ENCODE measurements at regions not wholly inside any gene's neighbourhood (a gene's known extent, or its start where the extent isn't known, plus 50 kb on each side); places are given as distances from the start of the nearest gene placed in this dataset.

GRCh38 chr2:103960129-103960513 is 893.8 kb upstream of the POU3F3 start:
- no peak for DNase-seq

DNA sequence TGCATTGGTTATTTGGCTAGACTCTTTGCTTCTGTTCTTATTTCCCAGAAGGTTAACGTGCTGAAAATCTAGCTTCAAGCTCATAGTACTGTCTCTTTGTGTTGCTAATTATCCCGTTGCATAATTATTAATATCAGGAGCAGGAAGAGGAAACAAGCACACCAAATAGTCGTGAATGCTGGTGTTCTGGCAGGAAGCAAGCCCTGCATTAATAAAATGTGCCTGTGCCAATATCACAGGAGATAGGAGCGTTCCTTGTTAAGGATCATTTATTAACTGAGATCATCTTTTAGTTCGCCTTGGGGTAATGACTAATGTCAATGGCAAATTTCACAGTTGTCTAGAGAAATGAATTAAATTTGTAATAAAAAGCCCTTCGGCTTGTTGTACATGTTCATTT is 893.0 kb upstream of the POU3F3 start:
- no peak for DNase-seq

GRCh38 chr2:103961862-103962261 is 892.1 kb upstream of the POU3F3 start:
- no peak for DNase-seq

- DNase-seq: no peak
Measured at GRCh38 chr2:103962670-103963069, 891.2 kb upstream of the POU3F3 start.

DNA sequence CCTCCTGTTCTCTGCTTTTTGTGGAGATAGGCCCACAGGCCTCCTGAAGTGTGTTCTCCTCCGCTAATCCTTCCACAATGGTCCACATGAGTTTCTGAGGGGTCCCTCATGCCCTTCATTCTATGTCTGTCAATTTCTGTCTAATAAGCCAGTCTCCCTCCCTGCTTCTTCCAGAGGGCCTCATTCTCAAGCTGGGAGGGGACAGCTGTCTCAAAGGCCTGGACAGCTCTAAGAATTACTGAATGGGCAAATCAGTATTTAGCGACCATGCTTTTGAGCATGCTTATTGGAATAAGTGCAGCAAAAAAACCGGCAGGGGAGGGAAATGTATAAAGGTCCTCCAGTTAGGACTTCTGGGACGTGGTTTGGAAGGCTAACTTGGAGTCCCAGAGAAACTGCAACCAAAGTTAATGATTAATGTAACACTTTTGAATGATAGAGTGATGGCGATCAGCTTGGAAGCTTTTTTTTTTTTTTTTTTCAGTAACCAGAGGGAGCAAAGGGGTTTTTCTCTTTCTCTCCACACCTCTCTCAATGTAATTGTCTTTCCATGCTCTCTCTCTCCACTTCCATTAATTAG is 890.7 kb upstream of the POU3F3 start:
- DNase-seq: no peak

GRCh38 chr2:103977241-103977640 is 876.7 kb upstream of the POU3F3 start:
- DNase-seq: no peak

- no peak for DNase-seq
Measured at GRCh38 chr2:103977668-103978067, 876.2 kb upstream of the POU3F3 start.

DNA sequence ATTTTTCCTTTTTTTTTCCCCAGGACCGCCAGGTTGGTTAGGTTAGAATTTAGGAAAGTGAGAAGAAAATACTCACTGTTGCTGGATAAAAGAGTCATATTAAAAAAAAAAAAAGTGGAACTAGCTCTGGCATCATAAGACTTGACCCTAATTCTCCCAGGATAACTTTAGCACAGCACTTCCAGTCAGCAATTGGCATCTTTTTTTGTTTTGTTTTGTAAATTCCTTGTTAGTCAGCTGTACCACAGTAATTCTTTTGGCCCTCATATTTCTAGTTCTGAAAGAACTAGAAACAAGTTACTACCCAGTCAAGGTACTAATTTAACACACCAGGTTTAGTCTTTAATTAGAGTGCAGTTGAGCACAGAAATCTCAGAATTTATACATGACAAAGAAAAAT is 873.5 kb upstream of the POU3F3 start:
- DNase-seq: no peak

- no peak for DNase-seq
Measured at GRCh38 chr2:103982691-103983090, 871.2 kb upstream of the POU3F3 start.

- DNase-seq: no peak
Measured at GRCh38 chr2:103986001-103986400, 867.9 kb upstream of the POU3F3 start.

DNA sequence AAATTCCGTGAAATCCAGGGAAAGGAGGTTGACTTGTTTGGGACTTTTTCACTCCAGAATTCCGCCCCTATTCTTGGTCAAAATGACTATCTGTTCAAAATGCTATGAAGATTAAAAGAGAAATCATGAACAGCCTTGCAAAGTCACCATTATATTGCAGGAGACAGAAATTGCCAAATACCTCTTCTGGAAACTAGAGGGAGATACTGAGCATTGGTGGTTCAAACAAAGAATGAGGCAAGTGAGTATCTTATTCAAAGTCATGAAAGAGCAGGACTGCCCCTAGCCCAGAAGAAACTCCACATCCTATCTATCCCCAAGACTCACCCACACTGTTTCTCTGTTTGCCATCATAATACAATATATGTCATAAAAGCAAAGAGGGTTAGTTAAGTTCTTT is 862.3 kb upstream of the POU3F3 start:
- no peak for DNase-seq

DNA sequence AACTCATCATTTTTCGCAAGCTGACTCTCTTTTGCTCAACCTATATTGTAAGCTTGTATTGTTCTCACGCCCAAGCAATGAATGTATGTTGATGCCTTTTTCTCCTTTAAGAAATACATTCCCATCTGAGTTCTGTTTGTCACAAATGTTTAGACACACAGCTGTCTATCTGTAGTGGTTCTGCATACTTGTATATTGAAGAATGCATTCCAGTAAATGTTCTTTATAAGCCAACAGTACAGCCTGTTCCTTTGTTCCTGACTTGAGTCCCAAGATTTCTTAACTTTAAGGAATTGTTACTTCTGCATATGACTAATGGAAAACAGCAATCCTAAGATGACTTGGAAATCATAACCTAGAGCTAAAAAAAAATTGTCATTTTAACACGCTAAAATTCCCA is 849.1 kb upstream of the POU3F3 start:
- no peak for DNase-seq

GRCh38 chr2:104016801-104017200 is 837.1 kb upstream of the POU3F3 start:
- no peak for DNase-seq

- DNase-seq: no peak
Measured at GRCh38 chr2:104023306-104023705, 830.6 kb upstream of the POU3F3 start.

DNA sequence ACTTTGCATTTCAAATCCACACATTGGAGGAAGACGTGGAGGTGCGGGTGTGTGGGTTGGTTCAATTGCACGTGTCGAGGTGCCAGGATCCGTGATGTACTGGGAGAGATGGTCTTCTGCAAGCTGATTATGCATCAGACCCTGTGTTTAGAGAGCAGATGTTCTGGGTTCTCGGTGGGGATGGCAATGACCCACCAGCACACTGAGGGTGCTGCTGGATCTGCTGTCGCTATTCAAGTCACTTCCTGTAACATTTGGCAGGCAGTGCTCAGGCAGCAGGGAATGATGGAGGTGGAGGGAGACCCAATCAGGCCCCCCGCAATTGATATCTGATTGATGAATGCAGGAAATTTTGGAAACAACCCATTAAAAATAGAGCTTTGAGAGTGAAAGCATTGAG is 830.1 kb upstream of the POU3F3 start:
- DNase-seq: no peak

DNA sequence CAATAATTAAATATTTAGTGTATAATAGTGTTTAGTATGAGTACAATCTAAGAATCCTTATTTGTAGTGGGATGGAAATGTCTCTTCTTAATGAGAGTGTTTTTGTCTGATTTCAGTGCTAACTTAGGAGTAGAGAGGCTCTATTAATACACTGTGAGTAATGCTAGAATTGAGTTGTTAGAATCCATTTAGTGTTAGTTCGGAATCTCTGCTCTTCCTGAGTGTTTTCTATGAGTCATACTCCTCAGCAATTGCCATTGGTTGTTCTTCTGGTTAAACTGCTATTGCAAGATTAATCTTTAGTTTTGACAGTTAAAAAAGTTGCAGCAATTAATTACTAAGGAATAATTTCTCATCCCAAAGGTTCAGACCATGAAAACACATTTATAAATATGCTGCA is 828.6 kb upstream of the POU3F3 start:
- no peak for DNase-seq

GRCh38 chr2:104026725-104027124 is 827.2 kb upstream of the POU3F3 start:
- DNase-seq: no peak

GRCh38 chr2:104027321-104027720 is 826.6 kb upstream of the POU3F3 start:
- DNase-seq: no peak

GRCh38 chr2:104028061-104028460 is 825.9 kb upstream of the POU3F3 start:
- no peak for DNase-seq

GRCh38 chr2:104033399-104033798 is 820.5 kb upstream of the POU3F3 start:
- no peak for DNase-seq

- no peak for DNase-seq
Measured at GRCh38 chr2:104040771-104041170, 813.1 kb upstream of the POU3F3 start.

- DNase-seq: no peak
Measured at GRCh38 chr2:104041351-104041750, 812.6 kb upstream of the POU3F3 start.

GRCh38 chr2:104043864-104044263 is 810.1 kb upstream of the POU3F3 start:
- no peak for DNase-seq

DNA sequence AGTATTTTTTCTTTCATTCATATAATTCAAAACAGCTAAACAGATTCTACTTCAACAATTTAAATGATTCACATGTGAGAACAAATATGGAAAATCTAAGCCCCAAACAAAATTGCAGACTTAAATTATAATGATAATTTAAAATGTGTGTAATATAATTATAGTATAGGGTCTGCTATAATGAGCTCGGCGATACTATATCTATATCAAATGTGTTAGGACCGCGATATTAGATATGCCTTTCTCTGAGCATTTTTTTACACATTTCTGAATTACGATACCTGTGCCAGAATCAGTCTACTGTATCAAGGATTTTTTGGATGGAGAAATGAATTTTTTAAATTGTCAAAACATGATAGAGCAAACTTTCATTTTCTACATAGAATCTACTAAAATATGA is 808.8 kb upstream of the POU3F3 start:
- no peak for DNase-seq

DNA sequence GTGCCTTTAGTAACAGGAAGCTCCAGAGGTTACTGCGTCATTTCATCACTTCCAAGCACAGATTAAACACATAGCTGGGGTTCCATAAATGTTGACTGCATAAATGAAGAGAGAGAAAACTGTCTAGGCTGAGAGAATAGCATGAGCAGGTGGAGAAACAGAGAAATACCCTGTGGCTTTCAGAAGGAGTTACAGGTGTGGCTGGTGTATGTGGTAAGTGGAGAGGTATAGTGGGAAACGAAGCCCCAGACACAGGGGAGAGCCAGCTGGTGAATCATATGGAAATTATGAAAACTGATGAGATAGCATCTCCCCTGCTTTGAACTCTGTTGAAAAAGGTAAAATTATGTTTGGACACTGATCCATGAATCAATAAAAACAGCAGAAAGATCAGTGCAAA is 807.4 kb upstream of the POU3F3 start:
- no peak for DNase-seq

- no peak for DNase-seq
Measured at GRCh38 chr2:104047516-104047915, 806.4 kb upstream of the POU3F3 start.
